Retinal pigment epithelial cell (primary cell): ENCODE measurements at regions not wholly inside any gene's neighbourhood (a gene's known extent, or its start where the extent isn't known, plus 50 kb on each side); places are given as distances from the start of the nearest gene placed in this dataset.

Source experiments
- DNase-seq: peaks from one replicate; pipeline ENCODE4 v3.0.0-alpha.2; 2010; ENCODE audit warnings: low read depth
- H3K4me3 ChIP-seq: 2 replicates; pipeline ENCODE4 v1.5.1; 2011; ENCODE audit warnings: mild to moderate bottlenecking, low read length, control low read depth, moderate library complexity
- CTCF ChIP-seq: conservative IDR thresholded peaks from 2 replicates; pipeline ENCODE4 v1.5.1; 2011; ENCODE audit warnings: low read depth, low read length, control low read depth, inconsistent platforms

- TF ChIP-seq CTCF, result no peak
Measured at GRCh38 chr19:29297381-29297780, 84.4 kb upstream of the UQCRFS1 start.

GRCh38 chr19:29299416-29300380 is 86.7 kb upstream of the UQCRFS1 start:
- H3K4me3 ChIP-seq, result no peak overlapping the region
- DNase-seq, result no peak
- TF ChIP-seq CTCF, result no peak

More at GRCh38 chr19:29297381-29297780, 84.4 kb upstream of the UQCRFS1 start:
- no peak overlapping the region for H3K4me3 ChIP-seq
- DNase-seq, result no peak

DNA sequence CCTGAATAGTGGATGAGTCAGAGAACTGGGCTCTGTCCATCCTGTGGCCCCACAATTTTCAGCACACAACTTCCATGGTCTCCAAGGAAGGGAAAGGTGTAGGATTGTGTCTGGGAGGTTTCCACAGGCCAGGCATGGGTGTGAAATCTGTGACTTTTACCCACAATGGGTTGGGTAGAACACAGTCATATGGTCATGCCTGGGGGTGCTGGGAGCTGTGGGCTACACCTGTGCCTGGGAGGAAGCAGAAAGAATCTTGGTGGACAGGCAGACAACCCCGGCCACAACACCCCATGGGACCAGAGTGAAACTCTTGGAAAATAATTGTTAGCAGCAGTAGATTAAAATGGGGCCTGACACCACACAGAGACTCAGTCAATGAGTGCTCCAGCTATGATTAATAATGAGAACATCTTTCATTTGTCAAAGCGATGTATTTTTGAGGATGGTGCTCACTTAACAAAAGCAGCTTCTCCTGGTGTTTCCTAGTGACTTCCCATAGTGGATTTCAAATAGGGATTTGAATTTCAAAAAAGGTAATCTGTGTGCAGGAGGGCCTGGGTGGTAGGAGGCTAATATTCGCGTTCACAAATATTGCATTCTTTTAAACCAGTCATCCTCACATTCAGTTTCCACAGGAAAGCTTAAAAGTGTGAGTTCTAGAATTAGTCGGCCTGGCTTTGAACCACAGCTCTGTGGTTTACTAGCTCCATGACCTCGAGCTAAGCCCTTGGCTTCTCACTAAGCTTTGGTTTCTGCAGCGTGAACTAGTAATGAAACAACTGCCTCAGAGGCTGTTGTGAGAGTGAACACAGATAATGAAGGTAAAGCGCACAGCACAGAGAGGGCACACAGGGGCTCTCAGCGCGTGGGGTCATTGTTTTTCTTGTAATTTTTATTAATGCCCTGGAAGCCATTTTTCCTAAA is 89.3 kb upstream of the UQCRFS1 start:
- DNase-seq, result no peak
- no peak for TF ChIP-seq CTCF

GRCh38 chr19:29303069-29303718 is 90.2 kb upstream of the UQCRFS1 start:
- DNase-seq, result no peak
- TF ChIP-seq CTCF, result no peak
- H3K4me3 ChIP-seq, result no peak overlapping the region

More for the DNA sequence above, 89.3 kb upstream of the UQCRFS1 start:
- no peak overlapping the region for H3K4me3 ChIP-seq

DNA sequence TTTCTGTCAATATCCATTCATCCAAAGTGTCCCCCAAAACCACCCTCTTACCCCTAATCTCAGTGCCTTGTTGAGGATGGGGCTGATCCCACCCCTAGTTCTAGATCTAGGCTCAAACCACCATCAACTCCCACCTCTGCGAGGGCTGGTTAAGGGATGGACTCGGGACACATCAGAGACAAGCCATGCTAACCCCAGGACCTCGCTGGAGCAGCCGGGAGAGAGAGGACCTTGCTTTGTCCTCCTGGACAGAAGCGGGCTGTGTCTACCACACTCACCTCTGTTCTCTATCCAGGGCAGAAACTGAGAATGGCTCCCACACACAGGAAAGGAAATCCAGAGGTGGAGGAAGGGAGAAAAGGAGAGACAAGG is 90.8 kb upstream of the UQCRFS1 start:
- no peak for DNase-seq
- H3K4me3 ChIP-seq, result no peak overlapping the region
- TF ChIP-seq CTCF, result no peak

GRCh38 chr19:29305268-29305667 is 92.3 kb upstream of the UQCRFS1 start:
- TF ChIP-seq CTCF, result no peak
- DNase-seq, result no peak
- no peak overlapping the region for H3K4me3 ChIP-seq
